K562 (cell line): ENCODE measurements at regions not wholly inside any gene's neighbourhood (a gene's known extent, or its start where the extent isn't known, plus 50 kb on each side); places are given as distances from the start of the nearest gene placed in this dataset.

ENCODE experiments used
- ATAC-seq: fragments of 200-7000 bp; cut with Tn5 transposase; 3 replicates; pipeline ENCODE4 v1.9.1; 2020; ENCODE audit warnings: moderate library complexity
- BruUV-seq: library from RNA; stranded (reverse); fragments of 400-500 nt; replicated peaks from 2 replicates; lab custom pipeline; 2021; lab: Mats Ljungman, UMichigan
- CTCF ChIA-PET: fragments of 300-600 bp; formaldehyde crosslinking; extraction: SDS; loops from one replicate; lab custom pipeline; 2021; ENCODE audit warnings: low intra/inter-chr PET ratio; lab: Yijun Ruan, JAX
- POLR2A ChIA-PET: fragments of 300-600, 350-650 bp; sonication (Branson Sonifier 250); formaldehyde crosslinking; extraction: SDS; loops from one replicate; lab custom pipeline; 2021; ENCODE audit warnings: antibody characterized with exemption, inconsistent platforms; lab: Yijun Ruan, JAX
- DNase-seq, 4 experiments: peaks; one replicate each; pipeline versions ENCODE4 v3.0.0 to v3.0.0-alpha.2; 2011 to 2018; ENCODE audit warnings: low spot score in 3 of 4, mixed read lengths in 3 of 4; ENCODE audit errors: extremely low read depth in 1 of 4
- FAIRE-seq: peaks from 2 replicates; lab custom pipeline; 2011; peaks lifted over from hg19 to GRCh38; lab: Jason Lieb, UNC
- H2AFZ ChIP-seq: 2 replicates; pipeline ENCODE4 v1.6.0; 2011; ENCODE audit warnings: low read depth, low read length, control low read depth, inconsistent platforms
- H3K27ac ChIP-seq: fragments of 200-600 bp; 3 replicates; pipeline ENCODE4 v1.8.0; 2011; ENCODE audit warnings: low read depth, mild to moderate bottlenecking, control low read depth, inconsistent platforms, low read length, moderate library complexity, mixed read lengths; ENCODE audit errors: extremely low read depth
- H3K27me3 ChIP-seq, 2 experiments: fragments of 300-600 bp in 1 of 2; 2 replicates in 1 of 2; 3 replicates in 1 of 2; pipeline versions ENCODE4 v1.6.0 to v1.8.0; 2011; ENCODE audit warnings: inconsistent platforms in 2 of 2, low read length in 2 of 2, mild to moderate bottlenecking in 1 of 2, mixed read lengths in 1 of 2, moderate library complexity in 1 of 2; ENCODE audit not compliant: control insufficient read depth in 2 of 2, insufficient read depth in 2 of 2
- H3K36me3 ChIP-seq: fragments of 300-600 bp; 3 replicates; pipeline ENCODE4 v1.8.0; 2011; ENCODE audit warnings: mild to moderate bottlenecking, low read length, inconsistent platforms; ENCODE audit not compliant: control insufficient read depth, insufficient read depth
- H3K4me1 ChIP-seq, 2 experiments: fragments of 200-600 bp in 1 of 2; replicated peaks in 1 of 2; 2 replicates in 1 of 2; 3 replicates in 1 of 2; pipeline versions ENCODE4 v1.5.1 to v1.8.0; 2011; ENCODE audit warnings: inconsistent platforms in 2 of 2, low read length in 2 of 2, mild to moderate bottlenecking in 1 of 2, mixed read lengths in 1 of 2, moderate library complexity in 1 of 2; ENCODE audit not compliant: control insufficient read depth in 2 of 2, insufficient read depth in 2 of 2
- H3K4me2 ChIP-seq: 2 replicates; pipeline ENCODE4 v1.6.1; 2011; ENCODE audit warnings: low read length, control low read depth, inconsistent platforms, mixed read lengths; ENCODE audit not compliant: insufficient read depth
- H3K4me3 ChIP-seq: fragments of 200-600 bp; sonication (generic), shearing (Covaris generic); 2 replicates; pipeline ENCODE4 v1.5.1; 2016; ENCODE audit warnings: control low read depth, inconsistent platforms
- H3K79me2 ChIP-seq: fragments of 200-600 bp; 3 replicates; pipeline ENCODE4 v1.8.0; 2011; ENCODE audit warnings: low read length, inconsistent platforms; ENCODE audit not compliant: control insufficient read depth, insufficient read depth
- H3K9ac ChIP-seq, 2 experiments: 2 replicates each; pipeline versions ENCODE4 v1.6.0 to v1.6.1; 2011; ENCODE audit warnings: low read depth in 2 of 2, low read length in 2 of 2, control low read depth in 1 of 2, inconsistent platforms in 1 of 2, mild to moderate bottlenecking in 1 of 2, mixed read lengths in 1 of 2; ENCODE audit not compliant: insufficient read depth in 1 of 2
- H3K9me1 ChIP-seq: one replicate; pipeline ENCODE4 v1.6.0; 2011; ENCODE audit warnings: inconsistent platforms, mild to moderate bottlenecking, low read length, moderate library complexity; ENCODE audit not compliant: control insufficient read depth, insufficient read depth
- H3K9me3 ChIP-seq: replicated peaks from 2 replicates; pipeline ENCODE4 v1.5.1; 2011; ENCODE audit warnings: low read depth, low read length, inconsistent platforms; ENCODE audit not compliant: control insufficient read depth, insufficient read depth
- H4K20me1 ChIP-seq: replicated peaks from 2 replicates; pipeline ENCODE4 v1.6.1; 2011; ENCODE audit warnings: low read length, inconsistent platforms, mixed read lengths; ENCODE audit not compliant: control insufficient read depth, insufficient read depth
- ERF ChIP-seq: fragments of 450-650 bp; formaldehyde crosslinking; IDR thresholded peaks from 2 replicates; pipeline ENCODE4 v1.4.0; 2020; ENCODE audit warnings: mild to moderate bottlenecking, mixed read lengths
- HMGN3 ChIP-seq: IDR thresholded peaks from 2 replicates; pipeline ENCODE4 v1.6.1; 2011; ENCODE audit warnings: borderline replicate concordance, low read depth, mild to moderate bottlenecking, mixed read lengths, low read length; ENCODE audit not compliant: insufficient read length; ENCODE audit errors: extremely low read depth
- KDM1A ChIP-seq, 2 experiments: fragments of 450-650 bp; IDR thresholded peaks; 2 replicates each; pipeline ENCODE4 v1.6.1; 2016; ENCODE audit warnings: mild to moderate bottlenecking in 2 of 2
- POLR2AphosphoS5 ChIP-seq: IDR thresholded peaks from 2 replicates; pipeline ENCODE4 v1.6.1; 2011; ENCODE audit warnings: mild to moderate bottlenecking, low read depth, low read length, moderate library complexity; ENCODE audit not compliant: control insufficient read depth, insufficient read depth
- POLR3A ChIP-seq: IDR thresholded peaks from 2 replicates; pipeline ENCODE4 v1.6.1; 2011; ENCODE audit warnings: borderline replicate concordance, mild to moderate bottlenecking, moderate library complexity; ENCODE audit not compliant: insufficient read length, insufficient read depth; ENCODE audit errors: extremely low read depth
- PPARD ChIP-seq: fragments of 250-450 bp; sonication (Bioruptor Pico); IDR thresholded peaks from 2 replicates; pipeline ENCODE4 v1.8.0; 2022; ENCODE audit warnings: inconsistent platforms, mild to moderate bottlenecking, moderate library complexity
- SRSF1 ChIP-seq: fragments of 200-400 bp; formaldehyde crosslinking; IDR thresholded peaks from 2 replicates; pipeline ENCODE4 v1.6.1; 2017; ENCODE audit warnings: mild to moderate bottlenecking, low read depth, low read length, moderate library complexity
- TEAD1 ChIP-seq, 2 experiments: fragments of 450-650 bp in 1 of 2; sonication (generic) in 1 of 2; formaldehyde crosslinking; IDR thresholded peaks; 2 replicates each; pipeline versions ENCODE4 v1.4.0 to v1.8.0; 2020 to 2022; ENCODE audit warnings: mild to moderate bottlenecking in 2 of 2, missing genetic modification reagents in 1 of 2
- TEAD2 ChIP-seq: fragments of 450-650 bp; IDR thresholded peaks from 2 replicates; pipeline ENCODE4 v1.6.1; 2016; ENCODE audit warnings: missing genetic modification characterization, control low read depth, missing compliant biosample characterization
- TRIM24 ChIP-seq, 2 experiments: fragments of 450-650 bp; IDR thresholded peaks; 2 replicates each; pipeline ENCODE4 v1.6.1; 2016
- WGBS: fragments of 100-300 bp; shearing (Covaris generic); methylation state at CpG from one replicate; pipeline ENCODE4 v1.1.6; 2016; ENCODE audit warnings: low coverage, mixed read lengths; ENCODE audit not compliant: insufficient coverage; ENCODE audit errors: missing lambda C conversion rate; 5-methylcytosine and 5-hydroxymethylcytosine counted together
- in situ Hi-C: fragments of 300-500 bp; cut with MboI; formaldehyde crosslinking; loops from 4 replicates; pipeline ENCODE4 v1.15.0; 2018; ENCODE audit warnings: inconsistent platforms, mixed read lengths
- intact Hi-C: fragments of 100-400 bp; cut with micrococcal nuclease; formaldehyde crosslinking; loops from 2 replicates; pipeline ENCODE4 v1.14.2; 2022
- TF ChIP-seq, protein P1 (sequence below): fragments of 200-800 bp; sonication (Bioruptor generic); IDR thresholded peaks from 2 replicates; pipeline ENCODE4 v1.6.1; 2016; ENCODE audit warnings: missing genetic modification characterization, missing compliant biosample characterization
- TF ChIP-seq, protein P2 (sequence below): fragments of 450-650 bp; IDR thresholded peaks from 2 replicates; pipeline ENCODE4 v1.6.1; 2018; ENCODE audit not compliant: partially characterized antibody

DNA sequence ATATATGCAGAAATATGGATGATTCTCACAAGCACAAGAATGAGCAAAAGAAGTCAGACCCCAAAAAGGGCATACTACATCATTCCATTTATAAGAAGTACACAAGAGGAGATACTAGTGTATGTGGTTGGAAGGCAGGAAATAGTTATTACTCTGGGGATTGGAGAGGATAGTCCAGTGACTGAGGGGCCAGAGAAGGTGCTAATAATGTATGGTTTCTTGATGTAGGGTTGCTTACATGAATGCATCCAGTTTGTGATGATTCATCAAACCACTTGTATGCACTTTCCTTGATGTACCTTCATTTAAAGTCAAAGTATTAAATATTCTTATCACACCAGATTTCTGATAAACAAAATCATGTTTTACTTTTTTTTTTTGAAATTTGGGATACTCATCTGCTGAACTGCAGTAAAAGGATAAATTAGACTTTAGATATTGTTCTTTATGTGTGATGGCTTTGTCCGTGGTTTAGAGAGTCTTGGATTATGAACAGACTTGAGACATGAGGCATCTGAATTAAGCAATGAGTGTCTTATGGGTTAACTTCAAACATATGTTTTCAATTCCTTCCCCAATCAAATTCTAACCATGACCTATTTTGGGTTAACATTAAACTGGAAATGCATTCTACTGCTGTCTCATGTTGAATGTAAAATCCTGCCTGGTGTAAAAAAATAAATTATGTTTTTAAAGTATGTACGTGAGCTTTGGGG is 171.2 kb downstream of the SEMA6D start:
- Histone ChIP-seq H3K36me3 (no peaks in the 10 kb centered on the region), H2AFZ (no peak overlapping the region), H3K9me3 (no peaks in the 10 kb centered on the region), H3K27ac (no peak overlapping the region), H3K9me1 (no peaks in the 10 kb centered on the region), H3K4me1 (no peaks in the 10 kb centered on the region), H3K4me2 (no peak overlapping the region), H3K79me2 (no peaks in the 10 kb centered on the region), H3K9ac (no peak overlapping the region), H3K27me3 (no peaks in the 10 kb centered on the region), H3K4me3 (no peak overlapping the region), H4K20me1 (no peaks in the 10 kb centered on the region)
- DNase-seq (no peak), ATAC-seq (no peak), FAIRE-seq (no peak)
- no TSS peak for BruUV-seq
- CTCF ChIA-PET: no interaction called here
- WGBS: 0% methylated on average over 2 of the region's 2 CpGs
- intact Hi-C loops (no loop called here), in situ Hi-C loops (no loop called here)
- POLR2A ChIA-PET: no interaction called here
- TF ChIP-seq TEAD2 (tag) (no peak), POLR3A (no peak), PPARD (CRISPR knock-in tag) (no peak), KDM1A (IDR thresholded peaks at IDR 0.05) (no peak), ERF (CRISPR knock-in tag) (no peak), POLR2AphosphoS5 (no peak), SRSF1 (no peak), HMGN3 (no peak), TRIM24 (IDR thresholded peaks at IDR 0.05) (no peak), TEAD1 (CRISPR knock-in tag; IDR thresholded peaks at IDR 0.05) (no peak)
- TF ChIP-seq, protein P1, sequence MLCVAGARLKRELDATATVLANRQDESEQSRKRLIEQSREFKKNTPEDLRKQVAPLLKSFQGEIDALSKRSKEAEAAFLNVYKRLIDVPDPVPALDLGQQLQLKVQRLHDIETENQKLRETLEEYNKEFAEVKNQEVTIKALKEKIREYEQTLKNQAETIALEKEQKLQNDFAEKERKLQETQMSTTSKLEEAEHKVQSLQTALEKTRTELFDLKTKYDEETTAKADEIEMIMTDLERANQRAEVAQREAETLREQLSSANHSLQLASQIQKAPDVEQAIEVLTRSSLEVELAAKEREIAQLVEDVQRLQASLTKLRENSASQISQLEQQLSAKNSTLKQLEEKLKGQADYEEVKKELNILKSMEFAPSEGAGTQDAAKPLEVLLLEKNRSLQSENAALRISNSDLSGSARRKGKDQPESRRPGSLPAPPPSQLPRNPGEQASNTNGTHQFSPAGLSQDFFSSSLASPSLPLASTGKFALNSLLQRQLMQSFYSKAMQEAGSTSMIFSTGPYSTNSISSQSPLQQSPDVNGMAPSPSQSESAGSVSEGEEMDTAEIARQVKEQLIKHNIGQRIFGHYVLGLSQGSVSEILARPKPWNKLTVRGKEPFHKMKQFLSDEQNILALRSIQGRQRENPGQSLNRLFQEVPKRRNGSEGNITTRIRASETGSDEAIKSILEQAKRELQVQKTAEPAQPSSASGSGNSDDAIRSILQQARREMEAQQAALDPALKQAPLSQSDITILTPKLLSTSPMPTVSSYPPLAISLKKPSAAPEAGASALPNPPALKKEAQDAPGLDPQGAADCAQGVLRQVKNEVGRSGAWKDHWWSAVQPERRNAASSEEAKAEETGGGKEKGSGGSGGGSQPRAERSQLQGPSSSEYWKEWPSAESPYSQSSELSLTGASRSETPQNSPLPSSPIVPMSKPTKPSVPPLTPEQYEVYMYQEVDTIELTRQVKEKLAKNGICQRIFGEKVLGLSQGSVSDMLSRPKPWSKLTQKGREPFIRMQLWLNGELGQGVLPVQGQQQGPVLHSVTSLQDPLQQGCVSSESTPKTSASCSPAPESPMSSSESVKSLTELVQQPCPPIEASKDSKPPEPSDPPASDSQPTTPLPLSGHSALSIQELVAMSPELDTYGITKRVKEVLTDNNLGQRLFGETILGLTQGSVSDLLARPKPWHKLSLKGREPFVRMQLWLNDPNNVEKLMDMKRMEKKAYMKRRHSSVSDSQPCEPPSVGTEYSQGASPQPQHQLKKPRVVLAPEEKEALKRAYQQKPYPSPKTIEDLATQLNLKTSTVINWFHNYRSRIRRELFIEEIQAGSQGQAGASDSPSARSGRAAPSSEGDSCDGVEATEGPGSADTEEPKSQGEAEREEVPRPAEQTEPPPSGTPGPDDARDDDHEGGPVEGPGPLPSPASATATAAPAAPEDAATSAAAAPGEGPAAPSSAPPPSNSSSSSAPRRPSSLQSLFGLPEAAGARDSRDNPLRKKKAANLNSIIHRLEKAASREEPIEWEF (CRISPR knock-in tag): no peak
- TF ChIP-seq, protein P2, sequence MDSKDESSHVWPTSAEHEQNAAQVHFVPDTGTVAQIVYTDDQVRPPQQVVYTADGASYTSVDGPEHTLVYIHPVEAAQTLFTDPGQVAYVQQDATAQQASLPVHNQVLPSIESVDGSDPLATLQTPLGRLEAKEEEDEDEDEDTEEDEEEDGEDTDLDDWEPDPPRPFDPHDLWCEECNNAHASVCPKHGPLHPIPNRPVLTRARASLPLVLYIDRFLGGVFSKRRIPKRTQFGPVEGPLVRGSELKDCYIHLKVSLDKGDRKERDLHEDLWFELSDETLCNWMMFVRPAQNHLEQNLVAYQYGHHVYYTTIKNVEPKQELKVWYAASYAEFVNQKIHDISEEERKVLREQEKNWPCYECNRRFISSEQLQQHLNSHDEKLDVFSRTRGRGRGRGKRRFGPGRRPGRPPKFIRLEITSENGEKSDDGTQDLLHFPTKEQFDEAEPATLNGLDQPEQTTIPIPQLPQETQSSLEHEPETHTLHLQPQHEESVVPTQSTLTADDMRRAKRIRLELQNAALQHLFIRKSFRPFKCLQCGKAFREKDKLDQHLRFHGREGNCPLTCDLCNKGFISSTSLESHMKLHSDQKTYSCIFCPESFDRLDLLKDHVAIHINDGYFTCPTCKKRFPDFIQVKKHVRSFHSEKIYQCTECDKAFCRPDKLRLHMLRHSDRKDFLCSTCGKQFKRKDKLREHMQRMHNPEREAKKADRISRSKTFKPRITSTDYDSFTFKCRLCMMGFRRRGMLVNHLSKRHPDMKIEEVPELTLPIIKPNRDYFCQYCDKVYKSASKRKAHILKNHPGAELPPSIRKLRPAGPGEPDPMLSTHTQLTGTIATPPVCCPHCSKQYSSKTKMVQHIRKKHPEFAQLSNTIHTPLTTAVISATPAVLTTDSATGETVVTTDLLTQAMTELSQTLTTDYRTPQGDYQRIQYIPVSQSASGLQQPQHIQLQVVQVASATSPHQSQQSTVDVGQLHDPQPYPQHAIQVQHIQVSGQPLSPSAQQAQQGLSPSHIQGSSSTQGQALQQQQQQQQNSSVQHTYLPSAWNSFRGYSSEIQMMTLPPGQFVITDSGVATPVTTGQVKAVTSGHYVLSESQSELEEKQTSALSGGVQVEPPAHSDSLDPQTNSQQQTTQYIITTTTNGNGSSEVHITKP: no peak
